Kidney (tissue), 13 donors: ENCODE measurements at regions not wholly inside any gene's neighbourhood (a gene's known extent, or its start where the extent isn't known, plus 50 kb on each side); places are given as distances from the start of the nearest gene placed in this dataset.

Experiments used
- DNase-seq, 5 donors: peaks; one replicate each; pipeline ENCODE4 v3.0.0-alpha.2; 2013 to 2020
- FAIRE-seq: peaks from 2 replicates; lab custom pipeline; 2012; peaks lifted over from hg19 to GRCh38; lab: Jason Lieb, UNC
- H3K27ac ChIP-seq, 2 donors: one replicate each; pipeline ENCODE4 v1.7.0; 2013; ENCODE audit warnings: low read depth in 2 of 2, low read length in 2 of 2, inconsistent platforms in 1 of 2
- H3K27me3 ChIP-seq: one replicate; pipeline ENCODE4 v1.7.1; 2013; ENCODE audit warnings: low read length, inconsistent platforms; ENCODE audit not compliant: control insufficient read depth, insufficient read depth
- H3K36me3 ChIP-seq, 3 donors: one replicate each; pipeline versions ENCODE4 v1.7.0 to v1.7.1; 2013; ENCODE audit warnings: low read length in 3 of 3, control low read depth in 1 of 3, inconsistent platforms in 1 of 3; ENCODE audit not compliant: insufficient read depth in 3 of 3, control insufficient read depth in 2 of 3
- H3K4me1 ChIP-seq, 3 donors: one replicate each; pipeline versions ENCODE4 v1.7.0 to v1.7.1; 2013; ENCODE audit warnings: low read length in 3 of 3, inconsistent platforms in 1 of 3, low read depth in 1 of 3; ENCODE audit not compliant: control insufficient read depth in 2 of 3, insufficient read depth in 2 of 3
- H3K4me3 ChIP-seq, 3 donors: one replicate each; pipeline versions ENCODE4 v1.7.0 to v1.8.1; 2013; ENCODE audit warnings: low read length in 3 of 3, control low read depth in 1 of 3, inconsistent platforms in 1 of 3
- H3K9ac ChIP-seq, 3 donors: one replicate each; pipeline versions ENCODE4 v1.7.0 to v1.7.1; 2013; ENCODE audit warnings: low read length in 3 of 3, control low read depth in 1 of 3, inconsistent platforms in 1 of 3
- H3K9me3 ChIP-seq, 3 donors: one replicate each; pipeline versions ENCODE4 v1.7.0 to v1.7.1; 2013; ENCODE audit warnings: low read length in 3 of 3, control low read depth in 1 of 3, inconsistent platforms in 1 of 3; ENCODE audit not compliant: control insufficient read depth in 2 of 3, insufficient read depth in 1 of 3
- CTCF ChIP-seq: IDR thresholded peaks from 3 replicates; pipeline ENCODE4 v1.5.1; 2012; ENCODE audit warnings: mild to moderate bottlenecking, moderate library complexity, borderline replicate concordance; ENCODE audit not compliant: insufficient read depth; ENCODE audit errors: extremely low read depth
- intact Hi-C: fragments of 100-400 bp; cut with DNase I; formaldehyde crosslinking; loops from one replicate; pipeline ENCODE4 v1.11.1; 2022
- donor health status: control.
- donor health status: control.
- donor health status: control.
- donor health status: control.
- donor health status: control.
- donor health status: DM: yes; HTN: yes; CAD: no.
- donor health status: Normal renal cell carcinoma (clear cell type).

GRCh38 chr1:29508458-29509107 lies 272.3 kb downstream of the PTPRU start:
- H3K4me1 ChIP-seq = no peaks in the 10 kb centered on the region
- H3K9ac ChIP-seq = no peak overlapping the region
- no peaks in the 10 kb centered on the region for H3K36me3 ChIP-seq
- no peaks in the 10 kb centered on the region for H3K9me3 ChIP-seq
- DNase-seq (no peak), FAIRE-seq (no peak)
- TF ChIP-seq CTCF = no peak
- no peaks in the 10 kb centered on the region for H3K27me3 ChIP-seq
- intact Hi-C loops = no loop called here
- H3K27ac ChIP-seq = no peak overlapping the region
- H3K4me3 ChIP-seq = no peak overlapping the region

DNA sequence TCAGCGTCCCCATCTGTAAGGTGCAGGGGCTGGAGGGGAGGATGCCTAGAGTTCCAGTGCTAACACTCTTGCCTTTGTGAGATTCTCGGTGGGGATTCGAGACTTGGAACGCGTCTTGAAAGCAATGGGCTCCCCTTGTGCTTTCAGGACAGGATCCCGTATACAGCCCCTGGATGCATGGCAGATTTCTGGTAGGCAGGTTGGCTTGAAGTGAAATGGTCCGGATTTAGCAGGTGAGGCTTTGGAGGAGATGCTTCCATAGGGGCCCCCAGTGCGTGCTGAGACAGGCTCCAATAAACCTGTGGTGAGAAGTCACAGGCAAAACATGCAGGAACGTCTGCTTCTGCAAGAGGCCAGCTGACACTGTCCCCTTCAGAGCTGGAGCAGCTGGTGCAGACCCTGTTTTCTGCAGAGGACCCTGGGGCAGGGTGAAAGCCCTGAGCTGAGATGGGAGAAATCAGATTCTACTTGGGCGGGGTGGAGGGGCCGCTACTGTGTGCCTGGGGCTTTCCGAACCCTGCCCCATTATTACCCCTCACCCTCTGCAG lies 270.4 kb downstream of the PTPRU start:
- Histone ChIP-seq H3K27ac (no peak overlapping the region), H3K4me3 (no peak overlapping the region), H3K27me3 (no peaks in the 10 kb centered on the region), H3K9me3 (no peaks in the 10 kb centered on the region), H3K4me1 (no peaks in the 10 kb centered on the region), H3K36me3 (no peaks in the 10 kb centered on the region), H3K9ac (no peak overlapping the region)
- intact Hi-C loops = no loop called here
- peak in 1 of 5 donors; percentile 11 for DNase-seq
- TF ChIP-seq CTCF = no peak
- FAIRE-seq = no peak

DNA sequence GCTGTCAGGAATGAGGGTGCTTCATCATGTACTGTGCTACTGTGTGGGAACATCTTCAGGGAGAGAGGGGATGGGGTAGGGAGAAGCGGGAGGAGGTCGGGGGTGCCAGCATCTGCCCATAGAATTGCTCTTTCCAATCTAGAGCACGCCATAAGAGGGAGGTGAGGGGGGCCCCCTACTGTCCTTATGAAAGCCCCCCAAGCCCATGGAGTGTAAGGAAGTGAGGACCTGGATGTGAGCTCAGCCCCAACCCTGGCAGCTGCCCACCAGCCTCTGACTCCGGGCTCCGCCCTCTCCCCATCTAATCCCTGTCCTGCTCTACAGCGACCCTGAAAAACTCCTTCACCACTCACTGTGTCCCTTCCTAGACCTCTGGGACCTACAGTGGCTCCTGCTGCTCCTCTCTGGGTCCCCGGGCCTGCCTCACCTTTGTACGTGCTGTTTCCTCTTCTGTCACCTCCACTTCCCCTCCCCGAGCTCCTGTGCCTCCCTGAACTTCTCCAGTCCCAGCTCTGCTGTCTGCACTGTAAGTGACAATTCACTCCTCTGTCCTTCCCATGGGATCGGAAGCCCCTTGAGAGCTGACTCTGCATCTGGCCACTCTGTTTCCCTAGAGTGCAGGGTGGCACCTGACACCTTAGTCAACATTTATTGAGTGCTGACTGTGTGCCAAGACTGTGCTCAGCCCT lies 269.4 kb downstream of the PTPRU start:
- Histone ChIP-seq H3K27ac (no peak overlapping the region), H3K9ac (no peak overlapping the region), H3K4me3 (no peak overlapping the region), H3K4me1 (no peaks in the 10 kb centered on the region), H3K36me3 (no peaks in the 10 kb centered on the region), H3K27me3 (no peaks in the 10 kb centered on the region), H3K9me3 (no peaks in the 10 kb centered on the region)
- TF ChIP-seq CTCF = no peak
- intact Hi-C loops = no loop called here
- FAIRE-seq (no peak), DNase-seq (peak in 1 of 5 donors; percentile 12)
